Panc1 (cell line): ENCODE measurements at regions not wholly inside any gene's neighbourhood (a gene's known extent, or its start where the extent isn't known, plus 50 kb on each side); places are given as distances from the start of the nearest gene placed in this dataset.
A peak's percentile ranks its signal among the peaks of the same experiment; 100 is the strongest.

ENCODE experiments used
- ATAC-seq: fragments of 200-7000 bp; cut with Tn5 transposase; 2 replicates; pipeline ENCODE4 v1.9.1; 2020; ENCODE audit warnings: mild to moderate bottlenecking, moderate library complexity
- BruUV-seq: library from RNA; stranded (reverse); fragments of 400-500 nt; replicated peaks from 2 replicates; lab custom pipeline; 2021; lab: Mats Ljungman, UMichigan
- CTCF ChIA-PET: fragments of 300-600 bp; sonication (Branson Sonifier 250); formaldehyde crosslinking; loops from one replicate; lab custom pipeline; 2022; ENCODE audit warnings: antibody characterized with exemption; lab: Charles Lee
- POLR2A ChIA-PET: fragments of 300-600 bp; sonication (Branson Sonifier 250); formaldehyde crosslinking; loops from one replicate; lab custom pipeline; 2022; ENCODE audit warnings: antibody characterized with exemption; lab: Charles Lee
- DNase-seq: peaks from one replicate; pipeline ENCODE4 v3.0.0-alpha.2; 2010; ENCODE audit warnings: low read depth, low spot score
- H3K27ac ChIP-seq: 2 replicates; pipeline ENCODE4 v1.5.1; 2011; ENCODE audit warnings: mild to moderate bottlenecking, low read length, inconsistent platforms
- H3K27me3 ChIP-seq: fragments of 200-500 bp; sonication (Bioruptor generic); 2 replicates; pipeline ENCODE4 v1.6.0; 2014; ENCODE audit warnings: low read length, inconsistent platforms; ENCODE audit not compliant: control insufficient read depth, insufficient read depth
- H3K36me3 ChIP-seq: fragments of 200-500 bp; sonication (Bioruptor generic); 2 replicates; pipeline ENCODE4 v1.5.1; 2014; ENCODE audit warnings: inconsistent platforms, mild to moderate bottlenecking, low read length, moderate library complexity; ENCODE audit not compliant: control insufficient read depth, insufficient read depth
- H3K4me1 ChIP-seq: 2 replicates; pipeline ENCODE4 v1.5.1; 2011; ENCODE audit warnings: inconsistent platforms, mild to moderate bottlenecking, low read length, moderate library complexity; ENCODE audit not compliant: control insufficient read depth, insufficient read depth
- H3K4me3 ChIP-seq, 2 experiments: 2 replicates each; pipeline ENCODE4 v1.5.1; 2011 to 2012; ENCODE audit warnings: low read depth in 2 of 2, low read length in 2 of 2, mild to moderate bottlenecking in 2 of 2, inconsistent platforms in 1 of 2, moderate library complexity in 1 of 2
- H3K9me3 ChIP-seq: fragments of 200-500 bp; sonication (Bioruptor generic); 2 replicates; pipeline ENCODE4 v1.5.1; 2014; ENCODE audit warnings: low read depth, mild to moderate bottlenecking, inconsistent platforms, low read length, moderate library complexity; ENCODE audit not compliant: control insufficient read depth, insufficient read depth
- POLR2AphosphoS5 ChIP-seq: IDR thresholded peaks from 2 replicates; pipeline ENCODE4 v1.6.1; 2012; ENCODE audit warnings: mild to moderate bottlenecking, low read depth, low read length, moderate library complexity
- SIN3A ChIP-seq: IDR thresholded peaks from 2 replicates; pipeline ENCODE4 v1.6.1; 2012; ENCODE audit warnings: low read depth, mild to moderate bottlenecking, low read length, moderate library complexity, borderline replicate concordance; ENCODE audit not compliant: insufficient read depth
- TCF7L2 ChIP-seq: IDR thresholded peaks from 2 replicates; pipeline ENCODE4 v1.6.1; 2011; ENCODE audit warnings: mild to moderate bottlenecking, low read depth, low read length, inconsistent platforms
- in situ Hi-C: cut with HindIII; loops from 2 replicates; pipeline ENCODE4 v1.10.0; 2016; ENCODE audit warnings: low sequenced_read_pairs, low pct_unique_long_range_greater_than_20kb
- intact Hi-C: fragments of 100-400 bp; cut with micrococcal nuclease; formaldehyde crosslinking; loops from one replicate; pipeline ENCODE4 v1.10.0; 2022; ENCODE audit not compliant: unreplicated experiment
- TF ChIP-seq, protein P1 (sequence below), 2 experiments: IDR thresholded peaks; 2 replicates each; pipeline ENCODE4 v1.6.1; 2011 to 2012; ENCODE audit warnings: low read depth in 2 of 2, control low read depth in 1 of 2, low read length in 1 of 2, mild to moderate bottlenecking in 1 of 2, moderate library complexity in 1 of 2; ENCODE audit not compliant: insufficient read depth in 1 of 2
- TF ChIP-seq, protein P2 (sequence below): fragments of 450-650 bp; IDR thresholded peaks from 2 replicates; pipeline ENCODE4 v1.5.1; 2017; ENCODE audit warnings: mild to moderate bottlenecking

DNA sequence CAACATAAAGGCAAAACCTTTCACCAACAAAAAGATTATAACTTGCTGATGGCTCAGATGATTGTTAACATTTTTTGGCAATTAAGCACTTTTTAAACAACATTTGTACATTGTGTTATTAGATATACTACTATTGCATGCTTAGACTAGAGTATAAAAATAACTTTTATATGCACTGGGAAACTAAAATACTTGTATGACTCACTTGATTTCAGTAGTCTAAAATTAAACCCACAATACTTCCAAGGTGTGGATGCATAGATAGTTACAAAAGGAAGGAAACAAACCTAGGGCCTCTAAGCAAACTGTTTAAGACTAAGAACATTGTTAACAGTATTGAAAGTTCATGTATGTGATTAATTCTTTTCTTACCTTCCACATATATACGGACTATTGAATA lies 1521.5 kb downstream of the OTOL1 start:
- TF ChIP-seq, protein P1, sequence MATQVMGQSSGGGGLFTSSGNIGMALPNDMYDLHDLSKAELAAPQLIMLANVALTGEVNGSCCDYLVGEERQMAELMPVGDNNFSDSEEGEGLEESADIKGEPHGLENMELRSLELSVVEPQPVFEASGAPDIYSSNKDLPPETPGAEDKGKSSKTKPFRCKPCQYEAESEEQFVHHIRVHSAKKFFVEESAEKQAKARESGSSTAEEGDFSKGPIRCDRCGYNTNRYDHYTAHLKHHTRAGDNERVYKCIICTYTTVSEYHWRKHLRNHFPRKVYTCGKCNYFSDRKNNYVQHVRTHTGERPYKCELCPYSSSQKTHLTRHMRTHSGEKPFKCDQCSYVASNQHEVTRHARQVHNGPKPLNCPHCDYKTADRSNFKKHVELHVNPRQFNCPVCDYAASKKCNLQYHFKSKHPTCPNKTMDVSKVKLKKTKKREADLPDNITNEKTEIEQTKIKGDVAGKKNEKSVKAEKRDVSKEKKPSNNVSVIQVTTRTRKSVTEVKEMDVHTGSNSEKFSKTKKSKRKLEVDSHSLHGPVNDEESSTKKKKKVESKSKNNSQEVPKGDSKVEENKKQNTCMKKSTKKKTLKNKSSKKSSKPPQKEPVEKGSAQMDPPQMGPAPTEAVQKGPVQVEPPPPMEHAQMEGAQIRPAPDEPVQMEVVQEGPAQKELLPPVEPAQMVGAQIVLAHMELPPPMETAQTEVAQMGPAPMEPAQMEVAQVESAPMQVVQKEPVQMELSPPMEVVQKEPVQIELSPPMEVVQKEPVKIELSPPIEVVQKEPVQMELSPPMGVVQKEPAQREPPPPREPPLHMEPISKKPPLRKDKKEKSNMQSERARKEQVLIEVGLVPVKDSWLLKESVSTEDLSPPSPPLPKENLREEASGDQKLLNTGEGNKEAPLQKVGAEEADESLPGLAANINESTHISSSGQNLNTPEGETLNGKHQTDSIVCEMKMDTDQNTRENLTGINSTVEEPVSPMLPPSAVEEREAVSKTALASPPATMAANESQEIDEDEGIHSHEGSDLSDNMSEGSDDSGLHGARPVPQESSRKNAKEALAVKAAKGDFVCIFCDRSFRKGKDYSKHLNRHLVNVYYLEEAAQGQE (IDR thresholded peaks at IDR 0.05; ENCODE audit: insufficient read depth in 1 of 2, low read depth in 2 of 2, low read length in 1 of 2): no peak
- TF ChIP-seq, protein P2, sequence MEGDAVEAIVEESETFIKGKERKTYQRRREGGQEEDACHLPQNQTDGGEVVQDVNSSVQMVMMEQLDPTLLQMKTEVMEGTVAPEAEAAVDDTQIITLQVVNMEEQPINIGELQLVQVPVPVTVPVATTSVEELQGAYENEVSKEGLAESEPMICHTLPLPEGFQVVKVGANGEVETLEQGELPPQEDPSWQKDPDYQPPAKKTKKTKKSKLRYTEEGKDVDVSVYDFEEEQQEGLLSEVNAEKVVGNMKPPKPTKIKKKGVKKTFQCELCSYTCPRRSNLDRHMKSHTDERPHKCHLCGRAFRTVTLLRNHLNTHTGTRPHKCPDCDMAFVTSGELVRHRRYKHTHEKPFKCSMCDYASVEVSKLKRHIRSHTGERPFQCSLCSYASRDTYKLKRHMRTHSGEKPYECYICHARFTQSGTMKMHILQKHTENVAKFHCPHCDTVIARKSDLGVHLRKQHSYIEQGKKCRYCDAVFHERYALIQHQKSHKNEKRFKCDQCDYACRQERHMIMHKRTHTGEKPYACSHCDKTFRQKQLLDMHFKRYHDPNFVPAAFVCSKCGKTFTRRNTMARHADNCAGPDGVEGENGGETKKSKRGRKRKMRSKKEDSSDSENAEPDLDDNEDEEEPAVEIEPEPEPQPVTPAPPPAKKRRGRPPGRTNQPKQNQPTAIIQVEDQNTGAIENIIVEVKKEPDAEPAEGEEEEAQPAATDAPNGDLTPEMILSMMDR: no peak
- TF ChIP-seq TCF7L2 (no peak), SIN3A (no peak), POLR2AphosphoS5 (no peak)
- in situ Hi-C loops (no loop called here), intact Hi-C loops (loop anchor here (10.0 kb wide), 1 partner anchor 253 kb away; no protein-coding TSS in a partner anchor)
- no peak for ATAC-seq
- no peaks in the 10 kb centered on the region for H3K4me1 ChIP-seq
- no peaks in the 10 kb centered on the region for H3K36me3 ChIP-seq
- BruUV-seq: no TSS peak
- H3K27ac ChIP-seq: no peak overlapping the region
- no peak for DNase-seq
- POLR2A ChIA-PET: no interaction called here
- peaks cover 7% of the 10 kb centered on the region; the same call in 1 of the 2 replicates for H3K9me3 ChIP-seq
- no peaks in the 10 kb centered on the region for H3K27me3 ChIP-seq
- no peak overlapping the region for H3K4me3 ChIP-seq
- CTCF ChIA-PET: no interaction called here

DNA sequence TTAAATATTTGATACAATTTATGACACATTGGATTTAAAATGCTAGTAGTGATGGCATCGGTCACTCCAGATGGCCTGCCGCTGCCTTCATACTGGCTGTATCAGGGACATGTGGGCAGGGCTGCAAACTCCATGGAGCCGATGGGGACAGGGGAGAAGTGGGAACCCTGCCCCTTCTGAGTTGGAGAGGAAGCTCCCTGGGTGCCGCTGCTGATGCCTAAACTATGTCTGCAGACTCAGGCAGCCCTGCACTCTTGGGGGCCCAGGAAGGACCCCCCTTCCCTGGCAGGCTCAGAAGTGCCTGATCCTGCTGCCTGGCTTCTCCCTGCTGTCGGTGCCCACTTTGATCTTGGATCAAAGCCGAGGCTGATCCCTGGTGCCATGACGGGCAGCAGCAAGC lies 1522.1 kb downstream of the OTOL1 start:
- Histone ChIP-seq H3K4me3 (no peak overlapping the region), H3K27ac (no peak overlapping the region), H3K9me3 (peaks cover 7% of the 10 kb centered on the region; the same call in 1 of the 2 replicates), H3K4me1 (no peaks in the 10 kb centered on the region), H3K27me3 (no peaks in the 10 kb centered on the region), H3K36me3 (no peaks in the 10 kb centered on the region)
- ChIA-PET POLR2A (no interaction called here), CTCF (no interaction called here)
- in situ Hi-C loops (no loop called here), intact Hi-C loops (loop anchor here (10.0 kb wide), 1 partner anchor 254 kb away; no protein-coding TSS in a partner anchor)
- BruUV-seq: no TSS peak
- TF ChIP-seq TCF7L2: peak; percentile 32; the same call in 1 of the 2 replicates
- TF ChIP-seq POLR2AphosphoS5: no peak
- TF ChIP-seq, protein P2: no peak
- no peak for TF ChIP-seq SIN3A
- TF ChIP-seq, protein P1 (IDR thresholded peaks at IDR 0.05; ENCODE audit: insufficient read depth in 1 of 2, low read depth in 2 of 2, low read length in 1 of 2): no peak
- ATAC-seq (no peak), DNase-seq (no peak)
